ENCODE measurements at regions not wholly inside any gene's neighbourhood (a gene's known extent, or its start where the extent isn't known, plus 50 kb on each side); places are given as distances from the start of the nearest gene placed in this dataset.
"Not testable (repeated sequence)": the region's sequence is repeated elsewhere in the genome, so short reads cannot be mapped to it uniquely, and the experiment has no call there.

- no peak overlapping the region for H3K4me3 ChIP-seq
- H3K27ac ChIP-seq, result peak overlapping the region in 8 of 21 experiments; percentile 26 to 84 (median 71)
These were observed 94.4 kb downstream of the DAD1 start for GRCh38 chr14:22494486-22495135.

DNA sequence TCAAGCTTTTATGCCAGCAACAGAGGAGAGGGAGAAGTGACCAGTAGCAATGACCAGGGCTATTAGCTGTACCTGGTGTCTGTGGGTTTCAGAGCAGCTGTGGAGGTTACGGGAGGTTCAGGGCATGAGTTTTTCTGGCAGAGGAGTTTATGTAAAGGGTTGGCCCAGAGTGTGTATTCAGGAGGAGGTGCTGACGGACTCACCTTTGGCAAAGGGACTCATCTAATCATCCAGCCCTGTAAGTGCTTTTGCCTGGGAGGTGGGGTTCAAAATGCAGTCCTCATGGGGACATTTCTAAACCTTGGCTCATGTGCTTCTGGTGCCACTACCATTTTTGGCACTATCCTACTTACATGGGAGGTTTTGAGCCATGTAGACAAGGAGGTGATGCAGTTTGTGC, 95.3 kb downstream of the DAD1 start:
- Histone ChIP-seq H3K27ac (peak overlapping the region in 8 of 21 experiments; percentile 26 to 84 (median 71)), H3K4me3 (peak overlapping the region in 1 of 7 experiments; percentile 2)

GRCh38 chr14:22492622-22493542, 96.1 kb downstream of the DAD1 start:
- peak overlapping the region in 2 of 7 experiments; percentile 2 to 5 for H3K4me3 ChIP-seq
- peak overlapping the region in 9 of 21 experiments; percentile 14 to 84 (median 69) for H3K27ac ChIP-seq

DNA sequence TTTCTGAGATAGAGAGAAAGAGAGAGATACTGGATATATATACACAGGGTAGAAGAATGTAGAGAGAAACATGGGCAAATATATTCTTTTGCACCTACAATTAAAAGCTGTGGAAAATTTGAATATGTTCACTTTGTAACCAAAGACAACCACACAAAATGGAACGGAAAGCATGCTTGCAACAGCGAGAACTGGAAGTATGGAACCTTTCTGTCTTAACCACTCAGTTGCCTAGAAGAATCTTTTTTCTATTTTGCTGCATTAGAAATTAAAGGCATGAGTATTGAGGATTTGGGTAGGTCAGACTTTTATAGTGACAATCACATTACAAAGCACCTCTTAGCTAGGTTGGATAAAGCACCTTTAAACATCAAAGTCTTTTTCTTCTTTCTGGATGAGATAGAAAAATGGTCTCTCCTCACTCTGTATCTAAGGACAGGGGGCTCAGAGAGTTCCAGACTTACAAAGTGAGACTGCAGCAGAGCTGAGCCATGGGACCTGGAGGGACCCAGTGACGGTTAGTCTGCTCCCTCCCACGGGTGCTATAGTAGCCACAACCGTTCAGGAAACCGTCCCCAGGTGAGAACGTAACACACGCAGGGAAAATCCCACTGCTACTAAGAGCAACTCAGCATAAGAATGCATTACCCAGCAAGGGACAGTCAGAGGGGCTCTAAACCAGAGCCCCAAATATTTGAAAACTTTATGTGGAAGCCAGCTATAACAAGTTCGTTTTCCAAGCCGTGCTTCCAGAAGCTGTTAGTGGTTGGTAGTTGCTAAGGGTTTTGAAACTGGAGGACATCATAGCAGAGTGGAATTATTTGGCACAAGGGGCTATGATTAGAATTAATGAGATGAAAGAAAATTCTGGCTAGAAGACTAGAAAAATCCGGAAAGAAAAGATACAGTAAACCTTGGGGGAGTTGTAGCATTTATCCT, 97.1 kb downstream of the DAD1 start:
- Histone ChIP-seq H3K4me3 (peak overlapping the region in 2 of 7 experiments; percentile 1 to 5), H3K27ac (peak overlapping the region in 9 of 21 experiments; percentile 0 to 84 (median 65))

- peak overlapping the region in 7 of 21 experiments; percentile 35 to 84 (median 71) for H3K27ac ChIP-seq
- H3K4me3 ChIP-seq, result not testable (repeated sequence)
These were observed 98.0 kb downstream of the DAD1 start for GRCh38 chr14:22491053-22491452.

- peak overlapping the region in 9 of 21 experiments; percentile 35 to 84 (median 67) for H3K27ac ChIP-seq
- H3K4me3 ChIP-seq, result peak overlapping the region in 1 of 7 experiments; percentile 14
These were observed 98.8 kb downstream of the DAD1 start for GRCh38 chr14:22489957-22490950.

GRCh38 chr14:22489244-22489545, 99.8 kb downstream of the DAD1 start:
- Histone ChIP-seq H3K27ac (peak overlapping the region in 9 of 21 experiments; percentile 7 to 84 (median 47)), H3K4me3 (no peak overlapping the region)

- Histone ChIP-seq H3K4me3 (no peak overlapping the region), H3K27ac (peak overlapping the region in 9 of 21 experiments; percentile 7 to 84 (median 47))
These were observed 100.3 kb downstream of the DAD1 start for GRCh38 chr14:22488522-22489243.

DNA sequence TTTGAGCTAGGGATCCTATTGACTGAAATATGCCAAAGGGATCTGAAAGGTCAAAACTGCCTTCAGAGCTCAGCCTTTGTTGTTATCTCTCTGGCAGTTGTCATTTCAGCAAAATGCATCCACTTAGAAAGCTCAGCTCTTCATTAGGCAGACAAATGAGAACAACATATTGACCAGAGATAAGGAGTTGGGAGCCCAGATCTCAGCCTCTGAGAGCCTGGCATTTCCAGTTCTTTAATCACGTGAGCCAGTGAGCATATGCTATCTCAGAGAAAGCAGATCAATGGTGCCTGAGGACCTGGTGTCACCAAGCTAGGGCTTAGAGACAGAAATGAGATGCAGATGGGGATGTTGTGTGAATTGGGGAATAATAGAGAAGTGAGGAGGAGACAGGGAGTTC, 101.1 kb downstream of the DAD1 start:
- Histone ChIP-seq H3K4me3 (no peak overlapping the region), H3K27ac (peak overlapping the region in 5 of 21 experiments; percentile 22 to 84 (median 73))

DNA sequence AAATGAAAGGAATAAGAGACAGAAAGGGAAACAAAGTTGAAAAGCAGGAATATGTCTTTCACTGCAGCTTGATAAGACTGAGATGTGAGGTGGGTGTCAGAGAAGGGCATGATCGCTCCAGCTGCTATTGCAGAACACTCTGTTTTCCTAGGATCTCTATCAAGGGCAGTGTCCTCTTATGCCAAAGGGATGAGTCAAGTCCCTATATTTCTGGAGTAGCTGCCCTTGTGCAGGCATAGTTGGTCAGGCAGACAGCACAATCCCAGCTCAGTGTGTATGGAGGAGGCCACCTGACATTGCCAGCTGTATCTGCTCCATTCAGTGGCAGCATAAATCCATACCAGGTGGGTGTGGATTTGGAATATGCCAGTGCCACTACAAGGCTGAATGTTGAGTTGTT, 101.6 kb downstream of the DAD1 start:
- Histone ChIP-seq H3K27ac (peak overlapping the region in 10 of 21 experiments; percentile 22 to 84 (median 59)), H3K4me3 (no peak overlapping the region)

DNA sequence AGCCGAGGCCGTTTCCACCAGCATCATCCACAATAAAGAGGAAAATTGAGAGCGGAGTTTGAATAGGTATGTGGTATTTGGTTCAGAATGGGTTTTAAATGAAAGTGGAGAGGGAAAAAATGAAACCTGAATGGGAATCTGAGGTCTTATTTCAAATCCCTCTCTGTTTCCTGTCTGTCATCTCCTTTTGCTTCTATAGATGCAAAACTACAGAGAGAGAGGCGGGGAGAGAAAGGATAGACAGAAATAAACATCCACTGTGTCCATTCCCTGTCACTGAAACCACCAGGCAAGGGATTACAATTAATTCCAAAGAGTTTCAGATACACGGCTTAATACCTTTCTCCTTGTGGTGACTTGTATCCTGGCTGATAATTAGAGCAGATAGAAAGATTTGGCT, 102.3 kb downstream of the DAD1 start:
- Histone ChIP-seq H3K4me3 (no peak overlapping the region), H3K27ac (peak overlapping the region in 8 of 21 experiments; percentile 31 to 84 (median 63))

GRCh38 chr14:22485649-22486048, 103.4 kb downstream of the DAD1 start:
- peak overlapping the region in 14 of 21 experiments; percentile 3 to 84 (median 56) for H3K27ac ChIP-seq
- H3K4me3 ChIP-seq, result no peak overlapping the region

- no peak overlapping the region for H3K4me3 ChIP-seq
These were observed 103.8 kb downstream of the DAD1 start for GRCh38 chr14:22485178-22485577.

GRCh38 chr14:22484632-22485031, 104.4 kb downstream of the DAD1 start:
- no peak overlapping the region for H3K4me3 ChIP-seq
- peak overlapping the region in 13 of 21 experiments; percentile 29 to 84 (median 60) for H3K27ac ChIP-seq

More at GRCh38 chr14:22485178-22485577, 103.8 kb downstream of the DAD1 start:
- H3K27ac ChIP-seq, result peak overlapping the region in 14 of 21 experiments; percentile 2 to 84 (median 59)

DNA sequence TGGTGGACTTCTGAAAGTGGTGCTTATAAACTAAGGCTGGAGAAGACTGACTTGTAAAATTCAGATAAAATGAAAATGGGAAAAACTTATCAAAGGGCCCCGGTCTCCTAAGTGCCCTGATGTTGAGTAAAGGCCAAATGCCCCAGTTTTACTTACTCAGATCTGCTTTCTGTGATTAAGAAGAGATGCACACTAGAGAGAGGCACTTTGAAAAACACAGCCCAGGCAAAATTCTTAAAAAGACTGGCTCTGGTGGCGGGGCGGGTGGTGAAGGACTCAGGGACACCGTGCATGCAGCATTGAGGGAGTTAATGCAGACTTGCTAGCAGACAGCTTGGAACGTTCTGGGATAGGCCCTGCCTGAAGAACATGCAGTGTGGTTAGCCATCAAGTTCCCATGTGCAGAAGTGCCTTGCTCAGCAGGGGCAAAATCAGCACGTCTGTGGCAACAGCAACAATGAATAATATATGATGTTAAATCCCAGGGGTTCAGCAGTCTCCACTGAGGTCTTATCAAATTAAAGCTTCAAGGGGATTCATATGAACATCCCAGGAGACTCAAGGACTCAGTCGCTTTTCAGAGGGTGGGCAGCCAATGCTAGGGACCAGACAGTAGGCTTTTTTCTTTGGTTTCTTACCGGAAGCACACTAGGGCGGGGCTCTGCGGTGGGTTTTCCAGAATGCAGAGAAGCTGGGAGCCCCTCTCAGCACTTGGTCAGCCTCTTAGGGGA, 105.0 kb downstream of the DAD1 start:
- Histone ChIP-seq H3K27ac (peak overlapping the region in 13 of 21 experiments; percentile 6 to 84 (median 60)), H3K4me3 (no peak overlapping the region)

- no peak overlapping the region for H3K4me3 ChIP-seq
- peak overlapping the region in 10 of 21 experiments; percentile 10 to 84 (median 64) for H3K27ac ChIP-seq
These were observed 106.1 kb downstream of the DAD1 start for GRCh38 chr14:22482782-22483553.
